Lower lobe of right lung (tissue), 2 donors: ENCODE measurements at regions not wholly inside any gene's neighbourhood (a gene's known extent, or its start where the extent isn't known, plus 50 kb on each side); places are given as distances from the start of the nearest gene placed in this dataset.

Source experiments
- ATAC-seq, 2 donors: fragments of 200-7000 bp; cut with Tn5 transposase; one replicate each; pipeline ENCODE4 v1.9.1; 2020 to 2022; ENCODE audit warnings: mild to moderate bottlenecking in 2 of 2, moderate library complexity in 2 of 2
- DNase-seq: peaks from one replicate; pipeline ENCODE4 v3.0.0-alpha.2; 2020
- H3K27ac ChIP-seq: fragments of 200-600 bp; one replicate; pipeline ENCODE4 v1.8.0; 2022
- H3K27me3 ChIP-seq: fragments of 200-600 bp; one replicate; pipeline ENCODE4 v1.8.0; 2022; ENCODE audit warnings: low read depth
- H3K36me3 ChIP-seq: fragments of 200-600 bp; one replicate; pipeline ENCODE4 v1.8.0; 2022; ENCODE audit warnings: mild to moderate bottlenecking
- H3K4me1 ChIP-seq: fragments of 200-600 bp; one replicate; pipeline ENCODE4 v1.8.0; 2022
- H3K4me3 ChIP-seq: fragments of 200-600 bp; one replicate; pipeline ENCODE4 v1.8.0; 2022; ENCODE audit warnings: mild to moderate bottlenecking
- H3K9me3 ChIP-seq: fragments of 200-600 bp; one replicate; pipeline ENCODE4 v1.8.0; 2022
- CTCF ChIP-seq: fragments of 200-600 bp; IDR thresholded peaks from one replicate; pipeline ENCODE4 v1.8.0; 2022; ENCODE audit warnings: antibody characterized with exemption, mild to moderate bottlenecking
- intact Hi-C: fragments of 100-400 bp; cut with DNase I; formaldehyde crosslinking; loops from one replicate; pipeline ENCODE4 v1.11.0; 2022
- donor health status: DM: no; HTN: yes; CAD: no; lungs with severe emphysema.

- Histone ChIP-seq H3K27ac (no peak overlapping the region), H3K36me3 (no peaks in the 10 kb centered on the region), H3K27me3 (no peaks in the 10 kb centered on the region), H3K4me1 (peaks cover 46% of the 10 kb centered on the region), H3K4me3 (no peak overlapping the region), H3K9me3 (no peaks in the 10 kb centered on the region)
- ATAC-seq (no peak), DNase-seq (no peak)
- intact Hi-C loops, result no loop called here
- TF ChIP-seq CTCF, result no peak
Measured at GRCh38 chr15:75126864-75127580, 74.7 kb upstream of the C15orf39 start.

- Histone ChIP-seq H3K9me3 (no peaks in the 10 kb centered on the region), H3K27ac (no peak overlapping the region), H3K27me3 (no peaks in the 10 kb centered on the region), H3K4me1 (peaks cover 30% of the 10 kb centered on the region), H3K4me3 (no peak overlapping the region), H3K36me3 (no peaks in the 10 kb centered on the region)
- intact Hi-C loops, result no loop called here
- DNase-seq, result no peak
- TF ChIP-seq CTCF, result no peak
- ATAC-seq, result no peak
Measured at GRCh38 chr15:75129788-75130187, 71.9 kb upstream of the C15orf39 start.

- no peak overlapping the region for H3K4me3 ChIP-seq
- H3K27me3 ChIP-seq, result no peaks in the 10 kb centered on the region
- TF ChIP-seq CTCF, result no peak
- no peak overlapping the region for H3K27ac ChIP-seq
- ATAC-seq (peak; percentile 66 to 75), DNase-seq (no peak)
- peaks cover 15% of the 10 kb centered on the region for H3K4me1 ChIP-seq
- H3K36me3 ChIP-seq, result no peaks in the 10 kb centered on the region
- intact Hi-C loops, result no loop called here
- H3K9me3 ChIP-seq, result no peaks in the 10 kb centered on the region
Measured at GRCh38 chr15:75131269-75131643, 70.4 kb upstream of the C15orf39 start.

- peaks cover 15% of the 10 kb centered on the region for H3K4me1 ChIP-seq
- H3K4me3 ChIP-seq, result no peak overlapping the region
- H3K27me3 ChIP-seq, result no peaks in the 10 kb centered on the region
- ATAC-seq (no peak), DNase-seq (no peak)
- no peak overlapping the region for H3K27ac ChIP-seq
- no peaks in the 10 kb centered on the region for H3K36me3 ChIP-seq
- no peaks in the 10 kb centered on the region for H3K9me3 ChIP-seq
- intact Hi-C loops, result no loop called here
- TF ChIP-seq CTCF, result no peak
Measured at GRCh38 chr15:75134748-75135147, 66.9 kb upstream of the C15orf39 start.

- intact Hi-C loops, result no loop called here
- no peak for ATAC-seq
- no peaks in the 10 kb centered on the region for H3K36me3 ChIP-seq
- H3K4me1 ChIP-seq, result peaks cover 7% of the 10 kb centered on the region
- no peak for TF ChIP-seq CTCF
- no peak overlapping the region for H3K4me3 ChIP-seq
- no peaks in the 10 kb centered on the region for H3K27me3 ChIP-seq
- no peak for DNase-seq
- no peaks in the 10 kb centered on the region for H3K9me3 ChIP-seq
- H3K27ac ChIP-seq, result no peak overlapping the region
Measured at GRCh38 chr15:75136118-75136517, 65.6 kb upstream of the C15orf39 start.
